ENCODE measurements at regions not wholly inside any gene's neighbourhood (a gene's known extent, or its start where the extent isn't known, plus 50 kb on each side); places are given as distances from the start of the nearest gene placed in this dataset.

- peaks cover 72% of the 10 kb centered on the region for H3K4me1 ChIP-seq (ENCODE audit: insufficient read depth, low read length, poor library complexity, severe bottlenecking)
- TF ChIP-seq CTCF (conservative IDR thresholded peaks at IDR 0.05; ENCODE audit: low read length) (no peak), EZH2phosphoT487 (IDR thresholded peaks at IDR 0.05; ENCODE audit: borderline replicate concordance) (no peak)
Observed at GRCh38 chr3:177358977-177359592, 161.8 kb upstream of the TBL1XR1 start.

DNA sequence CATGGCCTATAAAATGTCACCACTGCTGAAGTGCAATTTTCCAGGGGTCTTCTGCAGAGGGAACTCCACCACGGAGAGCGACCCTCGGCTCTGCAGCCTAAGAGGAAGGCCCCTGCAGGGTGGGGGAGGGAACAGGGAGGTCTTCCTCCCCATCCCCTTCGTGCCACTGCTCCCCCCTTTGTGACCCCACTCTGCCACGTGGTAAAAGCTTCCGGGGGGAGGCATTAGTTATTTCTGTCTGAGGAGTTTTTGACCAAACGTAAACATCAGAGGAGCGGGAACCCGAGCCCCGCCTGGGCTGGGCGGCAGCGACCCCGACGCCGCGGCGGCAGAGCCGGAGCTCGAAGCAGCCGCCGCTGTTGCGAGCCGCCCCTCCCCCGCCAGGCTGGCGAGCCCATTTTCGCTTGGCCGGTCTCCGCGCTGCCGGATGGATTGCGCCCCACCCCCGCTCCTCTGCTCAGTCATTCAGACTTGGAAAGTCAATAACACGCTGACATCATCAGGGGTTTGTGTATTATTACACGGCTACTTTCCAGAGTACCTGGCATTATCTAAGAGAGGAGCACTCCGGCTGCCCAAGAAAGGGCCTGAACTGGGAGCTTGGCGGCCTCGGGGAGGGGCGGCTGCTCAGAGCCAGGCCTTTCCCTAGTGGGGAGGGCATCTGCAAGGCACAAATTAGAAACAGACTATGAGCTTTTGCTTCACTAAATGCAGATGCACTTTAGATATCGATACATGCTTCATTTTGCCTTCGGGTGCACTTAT lies 162.5 kb upstream of the TBL1XR1 start:
- Histone ChIP-seq H3K9ac (ENCODE audit: low read depth, low read length, poor library complexity, severe bottlenecking) (peak overlapping the region; percentile 82), H3K4me3 (ENCODE audit: low read length, poor library complexity, severe bottlenecking) (peak overlapping the region; percentile 77), H3K27me3 (ENCODE audit: insufficient read depth, low read length, poor library complexity, severe bottlenecking) (no peaks in the 10 kb centered on the region), H4K20me1 (ENCODE audit: insufficient read depth, low read length, poor library complexity, severe bottlenecking) (no peaks in the 10 kb centered on the region), H3K9me2 (replicated peaks; ENCODE audit: low read depth, low read length) (no peaks in the 10 kb centered on the region), H3K4me2 (ENCODE audit: low read depth, low read length, poor library complexity, severe bottlenecking) (peak overlapping the region; percentile 92), H3K9me3 (ENCODE audit: insufficient read depth, low read depth, low read length) (no peaks in the 10 kb centered on the region), H2AFZ (ENCODE audit: low read length) (peak overlapping the region; percentile 43), H3K4me1 (ENCODE audit: insufficient read depth, low read length, poor library complexity, severe bottlenecking) (peaks cover 78% of the 10 kb centered on the region), H3K36me3 (ENCODE audit: insufficient read depth, low read length) (no peaks in the 10 kb centered on the region), H3K79me2 (ENCODE audit: insufficient read depth, low read length) (peaks cover 14% of the 10 kb centered on the region; the same call in 1 of the 2 replicates), H3F3A (ENCODE audit: low read depth) (peaks cover 4% of the 10 kb centered on the region; the same call in 1 of the 2 replicates)
- TF ChIP-seq CTCF (conservative IDR thresholded peaks at IDR 0.05; ENCODE audit: low read length) (no peak), EZH2phosphoT487 (IDR thresholded peaks at IDR 0.05; ENCODE audit: borderline replicate concordance) (no peak)

More at GRCh38 chr3:177358977-177359592, 161.8 kb upstream of the TBL1XR1 start:
- Histone ChIP-seq H3F3A (ENCODE audit: low read depth) (peaks cover 4% of the 10 kb centered on the region; the same call in 1 of the 2 replicates), H3K9me2 (replicated peaks; ENCODE audit: low read depth, low read length) (no peaks in the 10 kb centered on the region), H3K9me3 (ENCODE audit: insufficient read depth, low read depth, low read length) (no peaks in the 10 kb centered on the region), H4K20me1 (ENCODE audit: insufficient read depth, low read length, poor library complexity, severe bottlenecking) (no peaks in the 10 kb centered on the region), H3K4me2 (ENCODE audit: low read depth, low read length, poor library complexity, severe bottlenecking) (peak overlapping the region; percentile 92), H2AFZ (ENCODE audit: low read length) (peak overlapping the region; percentile 43; the same call in 1 of the 2 replicates), H3K9ac (ENCODE audit: low read depth, low read length, poor library complexity, severe bottlenecking) (peak overlapping the region; percentile 61), H3K4me3 (ENCODE audit: low read length, poor library complexity, severe bottlenecking) (peak overlapping the region; percentile 77), H3K27me3 (ENCODE audit: insufficient read depth, low read length, poor library complexity, severe bottlenecking) (no peaks in the 10 kb centered on the region), H3K79me2 (ENCODE audit: insufficient read depth, low read length) (peaks cover 14% of the 10 kb centered on the region; the same call in 1 of the 2 replicates), H3K36me3 (ENCODE audit: insufficient read depth, low read length) (no peaks in the 10 kb centered on the region)

DNA sequence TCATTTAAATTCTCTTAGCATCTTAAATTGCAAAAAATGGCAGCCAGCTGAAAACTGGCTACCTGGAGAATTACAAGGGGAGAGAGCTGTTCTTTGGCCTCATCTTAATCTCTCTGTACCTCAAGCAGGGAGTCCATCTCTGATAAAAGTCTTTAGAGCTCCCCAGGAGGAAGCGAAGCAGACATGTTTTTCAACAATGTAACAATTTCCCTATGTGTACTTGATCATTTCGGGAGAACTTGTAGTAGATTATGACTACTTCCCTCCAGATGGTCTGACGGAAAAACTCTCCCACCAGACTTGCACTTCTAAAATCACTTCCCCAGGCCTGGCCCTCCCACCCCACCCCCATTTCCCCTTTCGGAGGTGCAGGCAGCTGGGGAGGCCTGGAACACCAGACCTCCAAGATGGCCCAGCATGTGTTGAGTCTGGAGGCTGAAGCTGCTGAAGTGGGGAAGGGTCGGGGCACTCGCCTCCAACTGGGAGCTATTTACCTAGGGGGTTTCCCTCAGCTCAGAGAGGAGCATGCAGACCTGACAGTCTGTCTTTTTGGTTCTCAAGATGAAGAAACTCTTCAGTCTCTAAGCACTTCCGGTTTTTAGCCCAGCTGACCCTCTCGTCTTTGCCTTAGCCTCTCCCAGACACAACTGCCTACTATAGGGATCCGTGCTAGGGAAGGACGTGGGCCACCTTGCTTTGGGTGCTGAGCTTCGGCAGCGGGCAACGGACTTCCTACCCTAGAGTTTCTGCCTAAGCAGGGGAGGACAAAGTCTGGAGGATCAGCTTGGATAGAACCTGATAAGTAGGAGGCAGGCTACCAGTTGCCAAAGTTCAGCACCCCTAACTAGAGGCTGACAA lies 164.0 kb upstream of the TBL1XR1 start:
- TF ChIP-seq EZH2phosphoT487 (IDR thresholded peaks at IDR 0.05; ENCODE audit: borderline replicate concordance): no peak
- TF ChIP-seq CTCF (conservative IDR thresholded peaks at IDR 0.05; ENCODE audit: low read length): no peak
- peak overlapping the region; percentile 77 for H3K4me3 ChIP-seq (ENCODE audit: low read length, poor library complexity, severe bottlenecking)
- H3K9me2 ChIP-seq (replicated peaks; ENCODE audit: low read depth, low read length): no peaks in the 10 kb centered on the region
- peaks cover 14% of the 10 kb centered on the region; the same call in 1 of the 2 replicates for H3K79me2 ChIP-seq (ENCODE audit: insufficient read depth, low read length)
- peak overlapping the region; percentile 92 for H3K4me2 ChIP-seq (ENCODE audit: low read depth, low read length, poor library complexity, severe bottlenecking)
- H3K36me3 ChIP-seq (ENCODE audit: insufficient read depth, low read length): no peaks in the 10 kb centered on the region
- H4K20me1 ChIP-seq (ENCODE audit: insufficient read depth, low read length, poor library complexity, severe bottlenecking): no peaks in the 10 kb centered on the region
- H3K9me3 ChIP-seq (ENCODE audit: insufficient read depth, low read depth, low read length): no peaks in the 10 kb centered on the region
- H3K4me1 ChIP-seq (ENCODE audit: insufficient read depth, low read length, poor library complexity, severe bottlenecking): peaks cover 74% of the 10 kb centered on the region
- peaks cover 4% of the 10 kb centered on the region; the same call in 1 of the 2 replicates for H3F3A ChIP-seq (ENCODE audit: low read depth)
- peak overlapping the region; percentile 20 for H2AFZ ChIP-seq (ENCODE audit: low read length)
- H3K27me3 ChIP-seq (ENCODE audit: insufficient read depth, low read length, poor library complexity, severe bottlenecking): no peaks in the 10 kb centered on the region
- peak overlapping the region; percentile 82 for H3K9ac ChIP-seq (ENCODE audit: low read depth, low read length, poor library complexity, severe bottlenecking)

Data from Loucy (cell line).